ENCODE measurements at regions not wholly inside any gene's neighbourhood (a gene's known extent, or its start where the extent isn't known, plus 50 kb on each side); places are given as distances from the start of the nearest gene placed in this dataset.

DNA sequence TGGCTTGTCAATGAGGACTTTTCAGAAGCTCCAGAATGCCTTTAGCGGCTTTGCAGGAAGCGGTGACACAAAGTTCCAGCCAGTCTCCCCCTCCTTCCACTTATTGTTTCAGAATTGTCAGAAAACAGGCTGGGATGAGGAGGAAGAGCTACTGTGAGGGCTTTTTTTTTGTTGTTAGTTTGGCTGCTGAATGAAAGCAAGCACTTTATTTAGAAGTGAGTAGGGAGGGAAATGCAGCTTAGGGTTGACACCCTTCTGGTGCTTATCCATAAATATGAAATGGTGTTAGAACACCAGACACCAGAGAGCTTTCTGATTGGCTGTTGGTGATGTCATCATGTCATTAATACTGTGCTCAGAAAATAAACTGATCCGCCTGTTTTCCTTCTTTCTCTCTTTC, 251.5 kb downstream of the SOX4 start:
- H3K36me3 ChIP-seq (replicated peaks; ENCODE audit: insufficient read depth, low read length): no peaks in the 10 kb centered on the region
- no peak for TF ChIP-seq EZH2 (optimal IDR thresholded peaks at IDR 0.05; ENCODE audit: low read depth, low read length)
- TF ChIP-seq, protein P1, sequence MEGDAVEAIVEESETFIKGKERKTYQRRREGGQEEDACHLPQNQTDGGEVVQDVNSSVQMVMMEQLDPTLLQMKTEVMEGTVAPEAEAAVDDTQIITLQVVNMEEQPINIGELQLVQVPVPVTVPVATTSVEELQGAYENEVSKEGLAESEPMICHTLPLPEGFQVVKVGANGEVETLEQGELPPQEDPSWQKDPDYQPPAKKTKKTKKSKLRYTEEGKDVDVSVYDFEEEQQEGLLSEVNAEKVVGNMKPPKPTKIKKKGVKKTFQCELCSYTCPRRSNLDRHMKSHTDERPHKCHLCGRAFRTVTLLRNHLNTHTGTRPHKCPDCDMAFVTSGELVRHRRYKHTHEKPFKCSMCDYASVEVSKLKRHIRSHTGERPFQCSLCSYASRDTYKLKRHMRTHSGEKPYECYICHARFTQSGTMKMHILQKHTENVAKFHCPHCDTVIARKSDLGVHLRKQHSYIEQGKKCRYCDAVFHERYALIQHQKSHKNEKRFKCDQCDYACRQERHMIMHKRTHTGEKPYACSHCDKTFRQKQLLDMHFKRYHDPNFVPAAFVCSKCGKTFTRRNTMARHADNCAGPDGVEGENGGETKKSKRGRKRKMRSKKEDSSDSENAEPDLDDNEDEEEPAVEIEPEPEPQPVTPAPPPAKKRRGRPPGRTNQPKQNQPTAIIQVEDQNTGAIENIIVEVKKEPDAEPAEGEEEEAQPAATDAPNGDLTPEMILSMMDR (IDR thresholded peaks at IDR 0.05; ENCODE audit: low read length): no peak
- no peak for TF ChIP-seq EZH2phosphoT487 (IDR thresholded peaks at IDR 0.05; ENCODE audit: low read length)
- no peak overlapping the region for H3K9ac ChIP-seq (ENCODE audit: low read length)
- no peaks in the 10 kb centered on the region for H3F3A ChIP-seq (ENCODE audit: insufficient read depth, low read length)
- H3K79me2 ChIP-seq (ENCODE audit: low read length): no peaks in the 10 kb centered on the region
- H4K20me1 ChIP-seq (ENCODE audit: insufficient read depth, low read length): no peaks in the 10 kb centered on the region
- no peak overlapping the region for H3K27ac ChIP-seq (ENCODE audit: low read length)
- H3K9me3 ChIP-seq (replicated peaks; ENCODE audit: insufficient read depth, low read length): no peaks in the 10 kb centered on the region
- H3K4me1 ChIP-seq (ENCODE audit: low read length): no peaks in the 10 kb centered on the region
- no peaks in the 10 kb centered on the region for H3K9me2 ChIP-seq (replicated peaks; ENCODE audit: insufficient read depth, low read length)
- no peak overlapping the region for H3K4me2 ChIP-seq (ENCODE audit: low read depth, low read length)
- H3K27me3 ChIP-seq (replicated peaks; ENCODE audit: insufficient read depth, low read length): no peaks in the 10 kb centered on the region
- no peak for DNase-seq
- H2AFZ ChIP-seq (ENCODE audit: low read length): no peak overlapping the region
- H3K4me3 ChIP-seq (ENCODE audit: low read length): no peak overlapping the region

DNA sequence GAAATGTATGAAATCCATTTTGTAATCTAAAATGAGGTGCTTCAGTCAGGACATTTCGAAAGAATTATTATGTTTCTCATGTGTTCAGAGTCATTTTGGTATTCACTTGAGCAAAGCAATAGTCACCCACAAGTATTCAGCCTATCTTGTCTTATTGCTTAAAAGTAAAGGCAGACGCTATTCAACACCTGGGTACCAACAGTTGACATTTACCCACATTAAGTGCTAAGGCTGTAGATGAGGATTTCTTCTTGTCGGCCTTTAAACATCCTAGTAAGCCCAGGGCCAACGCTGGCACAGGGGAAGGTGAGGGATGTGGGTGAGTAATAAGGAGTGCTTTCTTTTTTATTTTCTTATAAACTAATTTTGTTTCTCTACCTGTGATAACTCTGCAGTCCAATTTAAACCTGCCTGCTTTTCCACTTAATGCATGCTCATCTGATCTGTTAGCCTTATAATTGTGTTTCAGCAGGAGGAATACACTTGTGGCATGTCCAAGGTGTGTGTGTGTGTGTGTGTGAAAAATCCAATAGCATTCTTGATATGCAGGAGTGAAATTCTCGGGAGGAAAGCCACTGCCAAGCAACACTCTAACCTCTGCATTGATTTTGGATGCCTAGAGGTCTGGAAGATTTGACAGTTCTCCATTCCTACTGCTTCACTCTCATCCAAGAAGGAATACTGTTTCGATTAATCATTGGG, 252.0 kb downstream of the SOX4 start:
- H3K9me2 ChIP-seq (replicated peaks; ENCODE audit: insufficient read depth, low read length): no peaks in the 10 kb centered on the region
- H3K9me3 ChIP-seq (replicated peaks; ENCODE audit: insufficient read depth, low read length): no peaks in the 10 kb centered on the region
- no peak overlapping the region for H3K4me3 ChIP-seq (ENCODE audit: low read length)
- no peaks in the 10 kb centered on the region for H3K4me1 ChIP-seq (ENCODE audit: low read length)
- no peaks in the 10 kb centered on the region for H4K20me1 ChIP-seq (ENCODE audit: insufficient read depth, low read length)
- H3K27ac ChIP-seq (ENCODE audit: low read length): no peak overlapping the region
- H3K79me2 ChIP-seq (ENCODE audit: low read length): no peaks in the 10 kb centered on the region
- no peaks in the 10 kb centered on the region for H3K27me3 ChIP-seq (replicated peaks; ENCODE audit: insufficient read depth, low read length)
- no peaks in the 10 kb centered on the region for H3F3A ChIP-seq (ENCODE audit: insufficient read depth, low read length)
- TF ChIP-seq EZH2 (optimal IDR thresholded peaks at IDR 0.05; ENCODE audit: low read depth, low read length): no peak
- TF ChIP-seq, protein P1 (IDR thresholded peaks at IDR 0.05; ENCODE audit: low read length): no peak
- no peak for TF ChIP-seq EZH2phosphoT487 (IDR thresholded peaks at IDR 0.05; ENCODE audit: low read length)
- H3K36me3 ChIP-seq (replicated peaks; ENCODE audit: insufficient read depth, low read length): no peaks in the 10 kb centered on the region
- no peak for DNase-seq
- H2AFZ ChIP-seq (ENCODE audit: low read length): no peak overlapping the region
- H3K4me2 ChIP-seq (ENCODE audit: low read depth, low read length): no peak overlapping the region
- no peak overlapping the region for H3K9ac ChIP-seq (ENCODE audit: low read length)

DNA sequence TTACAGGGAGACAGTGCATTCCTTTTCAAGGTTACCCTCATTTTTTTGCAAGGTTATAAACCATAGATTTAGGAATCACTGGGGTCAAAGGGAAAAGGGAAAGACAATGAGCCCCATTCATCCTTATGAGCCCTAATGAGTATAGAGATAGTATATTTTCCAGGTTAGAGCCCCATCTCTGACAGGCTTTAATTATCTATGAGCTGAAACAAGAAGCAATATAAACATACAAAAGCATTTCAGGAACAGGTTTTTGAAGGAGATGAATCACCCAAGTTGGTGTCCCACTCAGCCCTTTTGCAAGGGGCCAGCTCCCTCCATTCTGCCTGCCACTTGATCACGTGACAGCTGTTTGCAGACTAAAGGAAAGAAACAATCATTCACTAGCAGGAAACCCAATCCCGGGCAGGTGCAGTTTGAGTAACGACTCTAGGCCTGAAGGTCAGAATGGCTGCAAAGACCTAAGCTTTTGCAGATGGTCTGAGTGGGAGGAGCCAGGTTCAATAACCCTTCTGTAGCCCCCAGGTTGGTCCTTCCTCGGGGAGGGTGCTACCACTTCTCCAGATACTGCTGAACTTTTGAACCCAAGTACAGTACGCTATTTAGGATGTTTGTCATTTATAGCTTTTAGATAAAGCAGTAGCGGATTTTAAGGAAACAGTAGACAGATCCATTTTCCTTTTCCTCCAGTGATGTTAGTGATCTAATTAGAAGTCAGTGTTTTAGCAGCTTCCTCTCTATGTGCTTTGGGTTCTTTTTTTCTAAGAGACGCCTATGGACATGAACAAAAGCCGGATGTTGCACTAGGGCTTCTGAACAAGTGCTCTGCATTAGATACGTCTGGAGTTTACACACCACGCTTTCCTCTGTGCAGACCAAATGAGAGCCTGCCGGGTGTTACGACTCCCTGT, 253.2 kb downstream of the SOX4 start:
- no peak overlapping the region for H3K4me2 ChIP-seq (ENCODE audit: low read depth, low read length)
- H3K4me3 ChIP-seq (ENCODE audit: low read length): no peak overlapping the region
- H3K9me3 ChIP-seq (replicated peaks; ENCODE audit: insufficient read depth, low read length): no peaks in the 10 kb centered on the region
- H3K79me2 ChIP-seq (ENCODE audit: low read length): no peaks in the 10 kb centered on the region
- H3K27ac ChIP-seq (ENCODE audit: low read length): no peak overlapping the region
- no peak overlapping the region for H3K9ac ChIP-seq (ENCODE audit: low read length)
- DNase-seq: no peak
- no peaks in the 10 kb centered on the region for H4K20me1 ChIP-seq (ENCODE audit: insufficient read depth, low read length)
- TF ChIP-seq EZH2 (optimal IDR thresholded peaks at IDR 0.05; ENCODE audit: low read depth, low read length) (no peak), EZH2phosphoT487 (IDR thresholded peaks at IDR 0.05; ENCODE audit: low read length) (no peak)
- TF ChIP-seq, protein P1 (IDR thresholded peaks at IDR 0.05; ENCODE audit: low read length): no peak
- no peaks in the 10 kb centered on the region for H3K27me3 ChIP-seq (replicated peaks; ENCODE audit: insufficient read depth, low read length)
- H2AFZ ChIP-seq (ENCODE audit: low read length): no peak overlapping the region
- H3K4me1 ChIP-seq (ENCODE audit: low read length): no peaks in the 10 kb centered on the region
- H3F3A ChIP-seq (ENCODE audit: insufficient read depth, low read length): no peaks in the 10 kb centered on the region
- no peaks in the 10 kb centered on the region for H3K36me3 ChIP-seq (replicated peaks; ENCODE audit: insufficient read depth, low read length)
- H3K9me2 ChIP-seq (replicated peaks; ENCODE audit: insufficient read depth, low read length): no peaks in the 10 kb centered on the region

All from MM.1S (cell line).